ENCODE measurements at regions not wholly inside any gene's neighbourhood (a gene's known extent, or its start where the extent isn't known, plus 50 kb on each side); places are given as distances from the start of the nearest gene placed in this dataset.

- no peak for ATAC-seq
- TF ChIP-seq ZNF8 (CRISPR knock-in tag; IDR thresholded peaks at IDR 0.05) (no peak), OSR1 (CRISPR knock-in tag; IDR thresholded peaks at IDR 0.05) (no peak)
These were observed 66.7 kb upstream of the XCR1 start for GRCh38 chr3:46093966-46094365.

DNA sequence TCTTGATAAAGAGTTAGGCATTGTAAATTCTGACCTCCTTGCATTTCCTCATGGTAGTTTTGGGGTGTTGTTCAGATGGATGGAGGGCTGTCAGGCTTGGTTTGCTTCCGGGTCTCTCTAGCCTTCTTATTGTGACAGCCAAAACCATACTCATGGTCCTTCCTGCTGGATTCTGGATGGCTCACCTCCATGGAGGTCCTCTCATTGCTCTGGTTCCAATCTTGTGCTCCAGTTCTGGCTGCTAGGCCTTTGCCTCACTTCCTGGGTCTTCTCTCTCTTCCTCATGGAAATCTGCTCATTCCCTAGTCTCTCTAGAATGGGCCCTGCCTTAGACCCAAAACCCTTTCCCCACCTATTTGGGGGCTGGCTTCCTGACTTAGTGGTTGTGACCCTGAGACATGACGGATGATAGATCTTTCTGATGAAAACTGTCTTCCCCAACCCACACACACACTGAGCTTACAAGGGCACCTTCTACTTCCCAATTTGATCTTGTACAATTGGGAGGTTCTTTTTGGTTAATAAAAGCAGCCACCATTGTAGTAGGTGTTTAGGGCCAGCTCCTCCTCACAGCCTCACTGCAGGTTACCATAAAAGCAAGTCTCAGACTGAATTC, 66.2 kb upstream of the XCR1 start:
- TF ChIP-seq ZNF8 (CRISPR knock-in tag; IDR thresholded peaks at IDR 0.05), result no peak
- TF ChIP-seq ESRRG (CRISPR knock-in tag; IDR thresholded peaks at IDR 0.05), result no peak
- no peak for TF ChIP-seq CSDC2 (CRISPR knock-in tag; IDR thresholded peaks at IDR 0.05)
- TF ChIP-seq ARNTL (CRISPR knock-in tag; IDR thresholded peaks at IDR 0.05; ENCODE audit: borderline replicate concordance, low read depth), result no peak
- no peak for TF ChIP-seq ZFP3 (CRISPR knock-in tag; IDR thresholded peaks at IDR 0.05)
- TF ChIP-seq CREB5 (CRISPR knock-in tag; IDR thresholded peaks at IDR 0.05; ENCODE audit: low read depth), result no peak
- TF ChIP-seq ZNF70 (CRISPR knock-in tag; IDR thresholded peaks at IDR 0.05), result no peak

DNA sequence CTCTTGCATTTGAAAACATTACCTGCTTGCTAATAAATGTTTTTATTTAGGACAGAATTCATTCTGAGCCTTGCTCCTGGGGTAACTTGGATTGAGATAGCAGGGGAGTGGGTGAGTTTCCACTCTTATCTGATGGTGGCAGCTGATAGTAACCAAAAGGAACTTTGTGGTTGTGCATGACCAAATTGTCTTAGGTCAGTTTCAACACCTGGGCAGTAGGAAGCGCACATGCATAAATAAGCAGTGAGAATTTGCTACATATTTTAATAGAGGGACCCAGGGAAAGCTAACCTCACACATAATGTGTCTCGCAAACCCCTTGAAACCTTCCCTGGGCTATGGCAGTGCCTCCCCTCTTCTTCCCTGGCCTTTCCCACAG, 65.4 kb upstream of the XCR1 start:
- ATAC-seq, result no peak
- TF ChIP-seq, protein P1, sequence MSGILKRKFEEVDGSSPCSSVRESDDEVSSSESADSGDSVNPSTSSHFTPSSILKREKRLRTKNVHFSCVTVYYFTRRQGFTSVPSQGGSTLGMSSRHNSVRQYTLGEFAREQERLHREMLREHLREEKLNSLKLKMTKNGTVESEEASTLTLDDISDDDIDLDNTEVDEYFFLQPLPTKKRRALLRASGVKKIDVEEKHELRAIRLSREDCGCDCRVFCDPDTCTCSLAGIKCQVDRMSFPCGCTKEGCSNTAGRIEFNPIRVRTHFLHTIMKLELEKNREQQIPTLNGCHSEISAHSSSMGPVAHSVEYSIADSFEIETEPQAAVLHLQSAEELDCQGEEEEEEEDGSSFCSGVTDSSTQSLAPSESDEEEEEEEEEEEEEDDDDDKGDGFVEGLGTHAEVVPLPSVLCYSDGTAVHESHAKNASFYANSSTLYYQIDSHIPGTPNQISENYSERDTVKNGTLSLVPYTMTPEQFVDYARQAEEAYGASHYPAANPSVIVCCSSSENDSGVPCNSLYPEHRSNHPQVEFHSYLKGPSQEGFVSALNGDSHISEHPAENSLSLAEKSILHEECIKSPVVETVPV (CRISPR knock-in tag; IDR thresholded peaks at IDR 0.05), result no peak
- TF ChIP-seq ZFP30 (CRISPR knock-in tag; IDR thresholded peaks at IDR 0.05) (no peak), ZNF70 (CRISPR knock-in tag; IDR thresholded peaks at IDR 0.05) (no peak), GLIS3 (CRISPR knock-in tag; IDR thresholded peaks at IDR 0.05) (no peak), ESRRG (CRISPR knock-in tag; IDR thresholded peaks at IDR 0.05) (no peak), PPARA (CRISPR knock-in tag; IDR thresholded peaks at IDR 0.05; ENCODE audit: borderline replicate concordance) (no peak), BACH2 (CRISPR knock-in tag; IDR thresholded peaks at IDR 0.05; ENCODE audit: borderline replicate concordance) (no peak), ISL1 (CRISPR knock-in tag; IDR thresholded peaks at IDR 0.05) (no peak)
- TF ChIP-seq, protein P2, sequence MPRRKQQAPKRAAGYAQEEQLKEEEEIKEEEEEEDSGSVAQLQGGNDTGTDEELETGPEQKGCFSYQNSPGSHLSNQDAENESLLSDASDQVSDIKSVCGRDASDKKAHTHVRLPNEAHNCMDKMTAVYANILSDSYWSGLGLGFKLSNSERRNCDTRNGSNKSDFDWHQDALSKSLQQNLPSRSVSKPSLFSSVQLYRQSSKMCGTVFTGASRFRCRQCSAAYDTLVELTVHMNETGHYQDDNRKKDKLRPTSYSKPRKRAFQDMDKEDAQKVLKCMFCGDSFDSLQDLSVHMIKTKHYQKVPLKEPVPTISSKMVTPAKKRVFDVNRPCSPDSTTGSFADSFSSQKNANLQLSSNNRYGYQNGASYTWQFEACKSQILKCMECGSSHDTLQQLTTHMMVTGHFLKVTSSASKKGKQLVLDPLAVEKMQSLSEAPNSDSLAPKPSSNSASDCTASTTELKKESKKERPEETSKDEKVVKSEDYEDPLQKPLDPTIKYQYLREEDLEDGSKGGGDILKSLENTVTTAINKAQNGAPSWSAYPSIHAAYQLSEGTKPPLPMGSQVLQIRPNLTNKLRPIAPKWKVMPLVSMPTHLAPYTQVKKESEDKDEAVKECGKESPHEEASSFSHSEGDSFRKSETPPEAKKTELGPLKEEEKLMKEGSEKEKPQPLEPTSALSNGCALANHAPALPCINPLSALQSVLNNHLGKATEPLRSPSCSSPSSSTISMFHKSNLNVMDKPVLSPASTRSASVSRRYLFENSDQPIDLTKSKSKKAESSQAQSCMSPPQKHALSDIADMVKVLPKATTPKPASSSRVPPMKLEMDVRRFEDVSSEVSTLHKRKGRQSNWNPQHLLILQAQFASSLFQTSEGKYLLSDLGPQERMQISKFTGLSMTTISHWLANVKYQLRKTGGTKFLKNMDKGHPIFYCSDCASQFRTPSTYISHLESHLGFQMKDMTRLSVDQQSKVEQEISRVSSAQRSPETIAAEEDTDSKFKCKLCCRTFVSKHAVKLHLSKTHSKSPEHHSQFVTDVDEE (CRISPR knock-in tag; IDR thresholded peaks at IDR 0.05), result no peak

More for the DNA sequence above, 66.2 kb upstream of the XCR1 start:
- ATAC-seq, result no peak

DNA sequence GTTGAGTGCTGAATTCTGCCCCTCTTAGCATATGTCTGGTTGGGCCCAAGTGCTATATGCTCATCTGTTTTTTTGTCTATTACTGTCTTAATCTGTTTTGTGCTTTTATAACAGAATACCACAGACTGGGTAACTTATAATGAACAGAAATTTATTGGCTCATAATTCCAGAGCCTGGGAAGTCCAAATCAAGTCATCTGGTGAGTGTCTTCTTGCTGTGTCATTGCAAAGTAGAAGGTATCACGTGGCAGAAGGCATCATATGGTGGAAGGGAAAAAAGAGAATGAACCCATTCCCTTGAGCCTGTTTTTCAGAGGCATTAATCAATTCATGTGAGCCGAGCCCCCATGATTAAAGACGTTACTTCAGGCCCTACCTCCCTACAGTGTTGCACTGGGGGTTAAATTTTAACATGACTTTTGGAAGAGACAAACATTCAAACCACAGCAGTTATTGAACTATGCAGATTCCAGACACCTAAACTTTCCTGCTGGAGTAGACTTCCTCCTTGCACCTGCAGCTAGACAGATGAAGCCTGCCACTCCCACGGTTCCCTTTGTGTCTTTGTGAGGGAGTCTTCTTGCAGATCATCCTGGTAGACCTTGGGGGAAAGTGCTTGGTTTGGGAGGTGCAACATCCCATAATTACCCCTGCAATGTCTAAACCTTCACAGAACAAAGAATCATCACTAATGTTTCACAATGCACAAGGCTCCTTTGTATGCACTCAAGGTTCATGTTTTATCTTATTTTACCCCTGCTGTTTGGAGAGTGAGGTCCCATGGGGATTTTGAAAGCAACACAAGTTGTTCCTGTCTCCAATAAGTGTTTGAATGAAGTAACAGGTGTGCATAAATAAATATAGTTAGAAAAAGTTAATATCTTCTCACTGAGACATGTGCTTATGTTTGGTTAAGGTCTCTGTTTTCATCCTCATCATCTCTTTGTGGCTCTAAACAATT, 64.7 kb upstream of the XCR1 start:
- TF ChIP-seq ISL1 (CRISPR knock-in tag; IDR thresholded peaks at IDR 0.05) (no peak), ZNF70 (CRISPR knock-in tag; IDR thresholded peaks at IDR 0.05) (no peak), BACH2 (CRISPR knock-in tag; IDR thresholded peaks at IDR 0.05; ENCODE audit: borderline replicate concordance) (no peak), SNAI2 (CRISPR knock-in tag; IDR thresholded peaks at IDR 0.05) (no peak), PPARA (CRISPR knock-in tag; IDR thresholded peaks at IDR 0.05; ENCODE audit: borderline replicate concordance) (no peak), ZNF8 (CRISPR knock-in tag; IDR thresholded peaks at IDR 0.05) (no peak), TOX (CRISPR knock-in tag; IDR thresholded peaks at IDR 0.05; ENCODE audit: borderline replicate concordance) (no peak)
- TF ChIP-seq, protein P2 (CRISPR knock-in tag; IDR thresholded peaks at IDR 0.05), result no peak
- ATAC-seq, result no peak
